ENCODE measurements at regions not wholly inside any gene's neighbourhood (a gene's known extent, or its start where the extent isn't known, plus 50 kb on each side); places are given as distances from the start of the nearest gene placed in this dataset.

DNA sequence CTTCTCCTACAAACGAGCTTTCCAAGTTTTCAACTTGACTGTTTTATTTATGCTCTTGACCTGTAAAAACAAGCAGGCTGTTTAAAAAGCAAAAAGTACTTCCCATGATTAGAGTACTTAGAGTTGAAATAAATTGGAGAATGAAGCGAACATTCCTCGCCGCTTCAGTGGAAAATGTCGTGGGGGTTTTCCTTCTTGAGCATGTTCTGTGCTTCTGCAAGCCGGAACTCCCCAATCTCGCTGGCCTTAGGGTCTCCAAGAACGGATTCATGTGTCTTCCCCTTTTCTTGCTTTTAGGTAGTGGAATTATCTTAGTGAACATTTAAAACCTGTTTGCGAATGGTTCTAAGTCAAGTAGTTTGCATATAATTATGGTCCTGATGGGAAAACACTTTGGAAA, 103.6 kb upstream of the ZNF536 start:
- TF ChIP-seq ZBED1 (IDR thresholded peaks at IDR 0.05) (no peak), DIDO1 (tag; IDR thresholded peaks at IDR 0.05; ENCODE audit: low read depth) (no peak), TEAD4 (IDR thresholded peaks at IDR 0.05; ENCODE audit: low read length) (no peak), TEAD4 (CRISPR knock-in tag; IDR thresholded peaks at IDR 0.05; ENCODE audit: borderline replicate concordance) (no peak)

All from K562 (cell line).